ENCODE measurements at regions not wholly inside any gene's neighbourhood (a gene's known extent, or its start where the extent isn't known, plus 50 kb on each side); places are given as distances from the start of the nearest gene placed in this dataset.

- Histone ChIP-seq H2AFZ (ENCODE audit: low read length) (no peak overlapping the region), H3K27ac (ENCODE audit: low read depth, low read length, poor library complexity, severe bottlenecking) (no peak overlapping the region), H3K4me3 (ENCODE audit: low read depth, low read length, poor library complexity, severe bottlenecking) (no peak overlapping the region), H3K36me3 (ENCODE audit: insufficient read depth, low read length) (no peaks in the 10 kb centered on the region), H4K20me1 (ENCODE audit: insufficient read depth, low read length) (no peaks in the 10 kb centered on the region), H3K79me2 (ENCODE audit: insufficient read depth, low read depth, low read length) (no peaks in the 10 kb centered on the region), H3K9me3 (ENCODE audit: low read length) (no peaks in the 10 kb centered on the region), H3K4me2 (ENCODE audit: low read length) (no peak overlapping the region), H3K9me2 (ENCODE audit: insufficient read depth, low read length) (no peaks in the 10 kb centered on the region), H3K4me1 (ENCODE audit: insufficient read depth, low read length, poor library complexity, severe bottlenecking) (no peaks in the 10 kb centered on the region)
- no TSS peak for BruUV-seq (replicated peaks)
- DNase-seq (ENCODE audit: low spot score) = no peak
- ChIA-PET CTCF (ENCODE audit: unreplicated experiment) (no interaction called here), POLR2A (no interaction called here)
- intact Hi-C loops (cut with micrococcal nuclease; ENCODE audit: unreplicated experiment) = no loop called here
- TF ChIP-seq EZH2phosphoT487 (IDR thresholded peaks at IDR 0.05; ENCODE audit: borderline replicate concordance, low read depth, low read length) (no peak), CTCF (conservative IDR thresholded peaks at IDR 0.05; ENCODE audit: low read length) (no peak)
Measured at GRCh38 chr5:5372511-5372910, 50.0 kb upstream of the ICE1 start.

Data from OCI-LY7 (cell line).